HUES64 (cell line): ENCODE measurements at regions not wholly inside any gene's neighbourhood (a gene's known extent, or its start where the extent isn't known, plus 50 kb on each side); places are given as distances from the start of the nearest gene placed in this dataset.
A peak's percentile ranks its signal among the peaks of the same experiment; 100 is the strongest.

Experiments
- H3K27ac ChIP-seq: 2 replicates; pipeline ENCODE4 v1.7.0; 2013; ENCODE audit warnings: low read depth, low read length, inconsistent platforms
- H3K27me3 ChIP-seq: 2 replicates; pipeline ENCODE4 v1.6.1; 2013; ENCODE audit warnings: mild to moderate bottlenecking, low read length; ENCODE audit not compliant: insufficient read depth
- H3K36me3 ChIP-seq: 2 replicates; pipeline ENCODE4 v1.6.1; 2013; ENCODE audit warnings: mild to moderate bottlenecking, low read length; ENCODE audit not compliant: insufficient read depth
- H3K4me1 ChIP-seq: 2 replicates; pipeline ENCODE4 v1.6.1; 2013; ENCODE audit warnings: mild to moderate bottlenecking, low read length, moderate library complexity; ENCODE audit not compliant: insufficient read depth
- H3K4me3 ChIP-seq: 2 replicates; pipeline ENCODE4 v1.5.1; 2013; ENCODE audit warnings: mild to moderate bottlenecking, low read length, moderate library complexity
- H3K9ac ChIP-seq: 2 replicates; pipeline ENCODE4 v1.6.1; 2013; ENCODE audit warnings: mild to moderate bottlenecking, low read depth, low read length
- H3K9me3 ChIP-seq: 2 replicates; pipeline ENCODE4 v1.6.1; 2013; ENCODE audit warnings: low read depth, low read length; ENCODE audit not compliant: insufficient read depth
- WGBS: fragments of 150-250, 120-280 bp; methylation state at CpG from one replicate; pipeline ENCODE4 v1.1.7; 2013; ENCODE audit warnings: missing lambda C conversion rate; 5-methylcytosine and 5-hydroxymethylcytosine counted together

DNA sequence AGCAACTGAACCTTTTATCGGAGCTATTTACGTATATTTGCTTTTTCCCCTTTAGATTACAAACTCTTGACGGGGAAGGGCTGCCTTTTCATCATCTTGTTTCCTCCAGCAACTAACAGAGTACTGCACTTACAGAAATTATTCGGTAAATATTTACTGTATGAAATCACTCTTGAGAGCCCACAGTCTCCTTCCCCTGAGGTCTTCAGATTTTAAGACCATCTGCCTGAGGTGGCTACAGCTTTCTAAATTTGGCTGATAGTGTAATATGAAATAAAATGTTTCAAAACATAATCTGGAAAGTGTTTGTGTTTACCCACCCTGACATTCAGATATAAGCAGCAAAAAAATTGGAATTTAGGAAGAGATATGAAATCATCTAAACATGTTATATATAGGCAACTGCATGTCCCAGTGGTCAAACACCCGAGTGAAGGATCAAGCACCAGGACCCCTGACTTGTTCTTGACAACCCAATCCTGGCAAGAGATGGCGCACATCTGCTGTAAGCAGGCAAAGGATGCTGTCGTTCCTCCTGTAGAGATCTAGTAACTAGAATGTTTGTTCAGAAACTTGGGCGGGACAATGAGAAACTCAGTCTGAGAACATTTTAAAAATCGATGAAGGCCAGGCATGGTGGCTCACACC, 60.9 kb downstream of the SIPA1L2 start:
- Histone ChIP-seq H3K9me3 (no peaks in the 10 kb centered on the region), H3K4me1 (peaks cover 47% of the 10 kb centered on the region), H3K27ac (no peak overlapping the region), H3K4me3 (no peak overlapping the region), H3K27me3 (no peaks in the 10 kb centered on the region), H3K36me3 (no peaks in the 10 kb centered on the region), H3K9ac (no peak overlapping the region)
- WGBS: 95% methylated on average over 9 of the region's 9 CpGs

GRCh38 chr1:232568331-232568852, 61.5 kb downstream of the SIPA1L2 start:
- Histone ChIP-seq H3K4me1 (peaks cover 41% of the 10 kb centered on the region), H3K9me3 (no peaks in the 10 kb centered on the region), H3K36me3 (no peaks in the 10 kb centered on the region), H3K9ac (no peak overlapping the region), H3K27ac (no peak overlapping the region), H3K27me3 (no peaks in the 10 kb centered on the region), H3K4me3 (no peak overlapping the region)
- WGBS: 85% methylated on average over 2 of the region's 2 CpGs

- 91% methylated on average over 1 of the region's 1 CpG for WGBS
Observed at GRCh38 chr1:232566093-232566492, 63.8 kb downstream of the SIPA1L2 start.

GRCh38 chr1:232562855-232563510, 67.0 kb downstream of the SIPA1L2 start:
- H3K9ac ChIP-seq: no peak overlapping the region
- H3K27me3 ChIP-seq: no peaks in the 10 kb centered on the region
- H3K4me3 ChIP-seq: no peak overlapping the region
- no peak overlapping the region for H3K27ac ChIP-seq
- H3K36me3 ChIP-seq: no peaks in the 10 kb centered on the region
- H3K4me1 ChIP-seq: peaks cover 64% of the 10 kb centered on the region
- H3K9me3 ChIP-seq: no peaks in the 10 kb centered on the region
- 88% methylated on average over 2 of the region's 3 CpGs for WGBS

More at GRCh38 chr1:232566093-232566492, 63.8 kb downstream of the SIPA1L2 start:
- H3K27me3 ChIP-seq: no peaks in the 10 kb centered on the region
- H3K36me3 ChIP-seq: no peaks in the 10 kb centered on the region
- no peaks in the 10 kb centered on the region for H3K9me3 ChIP-seq
- H3K9ac ChIP-seq: no peak overlapping the region
- no peak overlapping the region for H3K4me3 ChIP-seq
- H3K27ac ChIP-seq: no peak overlapping the region
- peaks cover 41% of the 10 kb centered on the region for H3K4me1 ChIP-seq

DNA sequence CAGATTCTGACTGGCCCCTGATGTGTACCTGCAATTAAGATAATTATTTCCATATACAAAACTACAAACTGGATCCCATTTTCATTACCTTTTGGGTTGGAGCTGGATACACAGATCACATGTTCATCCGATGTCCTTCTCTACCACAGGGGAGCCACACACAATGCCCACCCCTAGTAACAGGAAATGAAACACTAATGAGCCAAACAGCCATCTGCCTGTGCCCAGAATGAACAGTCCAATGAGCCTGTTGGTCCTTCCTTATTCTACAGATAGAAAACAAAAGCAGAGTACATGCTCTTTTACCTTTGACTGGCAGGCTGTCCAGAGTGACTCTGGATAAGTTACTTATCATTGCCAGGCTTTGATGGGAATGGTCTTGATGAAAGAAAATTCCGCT, 68.6 kb downstream of the SIPA1L2 start:
- no peaks in the 10 kb centered on the region for H3K9me3 ChIP-seq
- H3K27ac ChIP-seq: no peak overlapping the region
- no peak overlapping the region for H3K9ac ChIP-seq
- no peak overlapping the region for H3K4me3 ChIP-seq
- no peaks in the 10 kb centered on the region for H3K27me3 ChIP-seq
- H3K4me1 ChIP-seq: peaks cover 76% of the 10 kb centered on the region
- 89% methylated on average over 2 of the region's 2 CpGs for WGBS
- no peaks in the 10 kb centered on the region for H3K36me3 ChIP-seq

DNA sequence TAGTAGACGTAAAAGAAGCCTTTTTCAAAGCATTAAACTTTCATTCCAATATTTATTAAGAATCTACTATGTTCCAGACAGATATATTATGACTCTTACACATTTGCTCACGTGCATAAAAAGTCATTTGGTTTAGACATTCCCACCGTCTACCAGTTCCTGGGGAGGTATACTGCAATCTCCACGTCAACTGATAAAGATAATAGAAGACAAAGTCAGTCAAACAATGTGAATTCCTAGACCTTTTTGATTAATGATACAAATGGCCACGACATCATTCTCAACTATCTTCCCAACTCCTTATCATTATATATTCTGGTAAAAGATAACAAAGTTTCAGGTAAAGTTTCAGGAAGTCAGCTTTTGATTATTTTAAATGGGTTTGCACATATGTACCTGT, 69.0 kb downstream of the SIPA1L2 start:
- WGBS: 94% methylated on average over 4 of the region's 5 CpGs
- Histone ChIP-seq H3K27me3 (no peaks in the 10 kb centered on the region), H3K9ac (no peak overlapping the region), H3K9me3 (no peaks in the 10 kb centered on the region), H3K4me1 (peaks cover 76% of the 10 kb centered on the region), H3K27ac (no peak overlapping the region), H3K36me3 (no peaks in the 10 kb centered on the region), H3K4me3 (no peak overlapping the region)

DNA sequence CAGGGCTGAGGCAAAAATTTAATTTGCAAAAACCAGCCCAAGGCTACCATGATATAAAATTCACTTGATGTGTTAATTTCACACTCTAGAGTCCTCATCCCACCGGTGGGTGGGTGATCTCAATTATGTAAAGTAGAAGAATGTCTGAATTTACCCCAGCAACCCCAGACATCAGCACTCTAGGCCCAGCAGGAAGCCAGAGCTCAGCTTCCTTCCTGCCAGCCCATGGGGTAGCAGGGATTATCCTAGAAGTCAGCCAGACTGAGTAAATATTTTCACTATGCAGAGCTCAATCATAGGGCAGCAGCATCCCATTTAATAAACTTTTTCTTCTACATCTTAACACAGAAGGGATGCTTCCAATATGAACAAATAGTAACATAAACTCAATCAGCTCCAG, 71.0 kb downstream of the SIPA1L2 start:
- no peak overlapping the region for H3K9ac ChIP-seq
- H3K27me3 ChIP-seq: no peaks in the 10 kb centered on the region
- no peaks in the 10 kb centered on the region for H3K36me3 ChIP-seq
- no peak overlapping the region for H3K4me3 ChIP-seq
- H3K9me3 ChIP-seq: no peaks in the 10 kb centered on the region
- H3K27ac ChIP-seq: peak overlapping the region; percentile 37
- no CpG with 5 or more reads among the region's 1 CpG for WGBS
- H3K4me1 ChIP-seq: peaks cover 79% of the 10 kb centered on the region

DNA sequence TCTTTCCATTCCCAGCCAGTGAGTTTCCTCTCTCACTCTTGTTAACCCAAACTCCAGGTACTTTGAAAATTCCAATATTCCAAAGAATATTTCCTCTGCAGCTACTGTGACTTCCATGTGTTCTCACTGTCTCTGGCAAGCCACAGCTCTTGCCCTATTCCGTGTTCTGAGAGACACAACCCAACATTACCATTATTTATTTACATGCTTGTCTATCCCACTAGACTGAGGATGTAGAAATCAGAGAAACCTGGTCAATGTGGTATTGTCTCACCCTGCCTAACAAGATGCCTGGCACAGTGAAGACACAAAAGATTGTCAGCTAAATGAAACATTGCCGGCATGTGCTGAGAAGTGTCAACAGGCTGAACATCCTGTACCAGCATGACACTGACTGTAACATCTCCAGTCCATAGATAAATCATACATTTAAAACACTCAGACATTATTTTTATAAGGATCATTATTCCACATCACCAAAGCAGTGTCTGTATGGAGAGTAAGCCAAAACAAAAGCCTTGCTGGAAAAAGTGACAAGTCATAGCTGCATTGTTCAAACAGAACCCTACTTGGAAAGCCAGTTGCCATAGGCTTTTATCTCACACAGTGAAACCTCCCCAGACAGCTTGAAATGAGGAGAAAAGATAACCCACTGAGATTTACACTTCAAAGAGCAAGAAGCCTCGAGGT, 72.3 kb downstream of the SIPA1L2 start:
- Histone ChIP-seq H3K9me3 (no peaks in the 10 kb centered on the region), H3K4me3 (no peak overlapping the region), H3K27ac (peak overlapping the region; percentile 72; the same call in 1 of the 2 replicates), H3K36me3 (no peaks in the 10 kb centered on the region), H3K4me1 (peaks cover 83% of the 10 kb centered on the region), H3K9ac (peak overlapping the region; percentile 19; the same call in 1 of the 2 replicates), H3K27me3 (no peaks in the 10 kb centered on the region)
- WGBS: 79% methylated on average over 2 of the region's 3 CpGs

- H3K4me3 ChIP-seq: no peak overlapping the region
- peak overlapping the region; percentile 19; the same call in 1 of the 2 replicates for H3K9ac ChIP-seq
- H3K27me3 ChIP-seq: no peaks in the 10 kb centered on the region
- H3K27ac ChIP-seq: peak overlapping the region; percentile 22; the same call in 1 of the 2 replicates
- WGBS: 92% methylated on average over 7 of the region's 7 CpGs
- no peaks in the 10 kb centered on the region for H3K9me3 ChIP-seq
- H3K4me1 ChIP-seq: peaks cover 79% of the 10 kb centered on the region
- H3K36me3 ChIP-seq: no peaks in the 10 kb centered on the region
Observed at GRCh38 chr1:232557096-232557495, 72.8 kb downstream of the SIPA1L2 start.

GRCh38 chr1:232556351-232556750, 73.6 kb downstream of the SIPA1L2 start:
- H3K9ac ChIP-seq: no peak overlapping the region
- H3K27ac ChIP-seq: peak overlapping the region; percentile 74; the same call in 1 of the 2 replicates
- peaks cover 82% of the 10 kb centered on the region for H3K4me1 ChIP-seq
- WGBS: 85% methylated on average over 5 of the region's 5 CpGs
- H3K36me3 ChIP-seq: no peaks in the 10 kb centered on the region
- no peaks in the 10 kb centered on the region for H3K27me3 ChIP-seq
- no peaks in the 10 kb centered on the region for H3K9me3 ChIP-seq
- H3K4me3 ChIP-seq: no peak overlapping the region
